HG03520 (cell line): ENCODE measurements at regions not wholly inside any gene's neighbourhood (a gene's known extent, or its start where the extent isn't known, plus 50 kb on each side); places are given as distances from the start of the nearest gene placed in this dataset.
"Not testable (repeated sequence)": the region's sequence is repeated elsewhere in the genome, so short reads cannot be mapped to it uniquely, and the experiment has no call there.

Experiments
- ATAC-seq: cut with Tn5 transposase; IDR thresholded peaks from one replicate; pipeline ENCODE4 v1.9.1; 2021; ENCODE audit warnings: mild to moderate bottlenecking, moderate library complexity; ENCODE audit not compliant: unreplicated experiment

- no peak for ATAC-seq
Observed at GRCh38 chr7:10721289-10721688, 252.4 kb upstream of the PHF14 start.

DNA sequence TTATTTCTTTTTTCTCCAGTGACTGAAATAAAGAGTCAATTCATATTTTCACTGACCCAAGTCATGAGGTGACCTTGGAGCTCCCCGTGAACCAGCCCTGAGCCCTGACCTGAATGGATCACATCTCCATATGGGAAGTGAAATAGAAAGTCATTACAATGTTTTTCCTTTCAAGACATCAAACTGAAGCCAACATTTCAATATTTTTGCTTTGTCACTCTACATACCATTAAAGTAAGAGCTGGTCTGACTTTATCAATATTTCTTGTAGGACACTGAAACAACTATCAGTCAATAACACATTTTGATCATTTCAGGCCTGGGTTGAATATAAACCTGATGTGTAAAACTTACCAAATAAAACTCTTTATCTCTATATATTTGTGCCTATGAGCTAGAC, 249.8 kb upstream of the PHF14 start:
- ATAC-seq, result no peak

- ATAC-seq, result no peak
Observed at GRCh38 chr7:10724449-10724848, 249.2 kb upstream of the PHF14 start.

DNA sequence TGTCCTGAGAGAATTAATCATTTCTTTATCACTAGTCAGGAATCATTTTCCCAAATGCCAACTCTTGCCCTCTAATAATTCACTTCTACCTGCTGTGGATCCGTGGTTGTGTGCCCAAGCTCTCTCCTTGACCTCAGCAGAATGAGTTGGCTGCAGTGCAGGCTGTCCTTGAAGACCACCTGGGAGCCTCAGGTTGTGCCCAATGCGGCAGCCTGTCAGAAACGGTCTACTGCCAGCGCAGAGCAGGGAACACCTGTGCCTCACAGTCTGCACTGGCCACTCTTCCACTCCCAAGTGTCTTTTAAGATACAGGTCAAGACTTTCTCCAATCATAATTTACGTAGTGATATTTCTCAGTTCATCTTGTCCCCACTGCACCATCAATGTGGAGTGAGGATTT, 246.0 kb upstream of the PHF14 start:
- ATAC-seq, result no peak

- ATAC-seq, result no peak
Observed at GRCh38 chr7:10731253-10731773, 242.4 kb upstream of the PHF14 start.

- ATAC-seq, result no peak
Observed at GRCh38 chr7:10733747-10734146, 239.9 kb upstream of the PHF14 start.

- ATAC-seq, result no peak
Observed at GRCh38 chr7:10734595-10734994, 239.1 kb upstream of the PHF14 start.

DNA sequence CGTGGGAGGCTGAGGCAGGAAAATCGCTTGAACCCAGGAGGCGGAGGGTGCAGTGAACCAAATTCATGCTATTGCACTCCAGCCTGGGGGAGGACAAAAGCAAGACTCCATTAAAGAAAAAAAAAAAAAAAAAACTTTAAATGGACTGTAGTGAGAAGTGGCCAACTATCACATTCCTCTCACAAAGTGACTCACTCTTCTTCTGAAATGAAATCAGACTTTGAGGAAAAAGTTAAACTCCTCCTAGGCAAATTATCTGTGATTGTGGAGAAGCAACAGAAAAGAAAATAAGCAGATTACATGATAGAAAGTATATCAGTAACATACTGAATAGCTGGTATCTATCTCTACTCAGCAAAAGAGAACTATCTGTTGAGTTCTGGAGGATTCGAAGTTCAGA, 234.3 kb upstream of the PHF14 start:
- ATAC-seq, result no peak

- ATAC-seq, result no peak
Observed at GRCh38 chr7:10740805-10741204, 232.9 kb upstream of the PHF14 start.

GRCh38 chr7:10756981-10757380, 216.7 kb upstream of the PHF14 start:
- ATAC-seq, result no peak

- ATAC-seq, result no peak
Observed at GRCh38 chr7:10759120-10759519, 214.6 kb upstream of the PHF14 start.

DNA sequence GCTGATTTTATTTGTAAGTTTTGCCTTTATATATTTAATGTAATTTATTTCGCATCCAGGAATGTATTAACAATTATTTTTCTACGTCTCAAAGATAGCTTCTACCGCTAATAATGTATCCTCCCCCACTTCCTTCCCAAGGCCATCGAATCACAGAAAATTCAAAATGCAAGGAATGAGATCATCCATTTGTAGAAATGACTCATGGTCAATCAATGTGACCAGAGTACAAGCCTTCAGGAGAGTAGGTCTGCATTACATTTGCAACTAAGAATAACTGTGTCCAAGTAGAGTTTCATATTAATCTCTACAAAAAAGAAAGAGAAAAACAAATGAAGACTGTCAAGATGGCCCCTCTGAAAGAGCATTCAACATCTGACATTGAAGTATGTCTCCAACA, 205.9 kb upstream of the PHF14 start:
- no peak for ATAC-seq

GRCh38 chr7:10770176-10770575, 203.5 kb upstream of the PHF14 start:
- ATAC-seq, result no peak

GRCh38 chr7:10773430-10773829, 200.2 kb upstream of the PHF14 start:
- no peak for ATAC-seq

DNA sequence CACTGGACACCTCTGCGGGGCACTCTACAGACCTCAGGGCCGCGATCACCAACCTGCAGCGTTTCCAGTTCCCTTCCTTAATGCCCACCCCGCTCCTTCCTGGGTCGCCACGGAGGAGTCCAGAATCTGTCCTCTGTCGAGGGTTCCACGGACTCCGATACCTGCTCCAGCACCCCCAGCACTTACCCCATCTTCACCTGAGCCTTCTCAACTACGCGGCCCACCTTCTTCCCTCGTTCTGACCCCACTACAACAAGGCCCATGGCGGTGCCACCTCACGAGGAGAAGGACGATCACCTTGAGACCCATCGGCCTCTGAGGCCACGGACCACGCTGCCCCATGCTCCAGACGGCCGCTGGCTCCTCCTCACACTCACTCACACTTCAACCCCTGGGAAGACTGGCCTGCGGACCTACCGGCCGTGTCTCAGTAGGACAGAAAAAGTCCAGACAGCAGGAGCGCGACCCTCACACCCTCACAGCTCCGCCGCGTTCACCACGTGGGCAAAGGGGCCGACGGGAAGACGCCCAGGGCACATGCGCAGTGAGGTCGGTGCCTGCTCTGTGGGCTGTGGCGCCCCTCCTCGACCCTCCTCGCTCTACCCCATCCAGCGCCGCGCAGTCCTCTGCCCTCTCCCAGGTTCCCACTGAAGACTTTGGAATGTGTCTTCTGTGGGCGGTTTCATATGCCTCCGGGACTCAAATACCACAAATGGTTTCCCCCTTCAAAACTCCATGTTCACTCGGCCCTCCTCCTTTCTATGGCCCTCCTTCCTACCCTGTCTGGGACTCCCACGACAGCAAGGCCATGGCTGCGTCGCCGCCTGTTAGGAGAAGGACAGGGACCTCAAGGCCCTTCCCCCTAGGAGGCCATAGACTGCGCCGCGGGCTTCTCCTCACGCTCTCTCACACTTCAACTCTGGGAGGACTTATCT, 193.9 kb upstream of the PHF14 start:
- ATAC-seq, result no peak

DNA sequence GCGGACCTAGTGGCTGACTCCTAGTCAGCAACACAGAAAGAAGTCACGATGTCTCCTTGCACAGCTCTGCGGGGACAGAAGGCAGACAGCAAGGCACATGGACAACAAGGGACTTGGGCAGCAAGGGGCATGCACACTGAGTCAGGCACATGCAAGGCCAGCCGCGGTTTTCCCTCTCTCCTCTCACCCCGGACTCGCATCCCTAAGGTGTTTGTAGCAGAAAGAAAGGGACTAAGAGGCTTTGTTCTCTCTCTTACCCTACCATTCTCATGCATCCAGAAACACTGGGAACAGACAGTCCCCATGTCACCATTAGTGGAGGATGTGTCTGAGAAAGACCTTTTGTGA, 193.3 kb upstream of the PHF14 start:
- ATAC-seq, result no peak

- ATAC-seq, result not testable (repeated sequence)
Observed at GRCh38 chr7:10786976-10787375, 186.7 kb upstream of the PHF14 start.

- no peak for ATAC-seq
Observed at GRCh38 chr7:10789170-10789569, 184.5 kb upstream of the PHF14 start.

DNA sequence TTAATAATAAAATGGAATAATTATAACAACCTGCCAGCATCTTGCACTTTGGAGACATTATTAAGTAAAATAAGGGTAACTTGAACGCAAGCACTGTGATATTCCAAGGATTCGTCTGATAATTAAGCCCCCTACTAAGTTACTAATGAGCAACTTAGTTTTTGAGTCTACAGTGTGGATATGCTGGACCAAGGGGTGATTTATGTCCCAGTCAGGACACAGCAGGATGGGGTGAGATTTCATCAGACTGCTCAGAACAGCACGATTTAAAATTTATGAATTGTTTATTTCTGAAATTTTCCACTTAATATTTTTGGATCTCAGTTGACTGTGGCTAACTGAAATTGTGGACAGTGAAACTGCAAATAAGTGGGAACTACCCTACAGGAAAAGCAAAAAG, 182.8 kb upstream of the PHF14 start:
- ATAC-seq, result no peak

GRCh38 chr7:10793995-10794775, 179.5 kb upstream of the PHF14 start:
- ATAC-seq, result no peak

- no peak for ATAC-seq
Observed at GRCh38 chr7:10797157-10797556, 176.5 kb upstream of the PHF14 start.

DNA sequence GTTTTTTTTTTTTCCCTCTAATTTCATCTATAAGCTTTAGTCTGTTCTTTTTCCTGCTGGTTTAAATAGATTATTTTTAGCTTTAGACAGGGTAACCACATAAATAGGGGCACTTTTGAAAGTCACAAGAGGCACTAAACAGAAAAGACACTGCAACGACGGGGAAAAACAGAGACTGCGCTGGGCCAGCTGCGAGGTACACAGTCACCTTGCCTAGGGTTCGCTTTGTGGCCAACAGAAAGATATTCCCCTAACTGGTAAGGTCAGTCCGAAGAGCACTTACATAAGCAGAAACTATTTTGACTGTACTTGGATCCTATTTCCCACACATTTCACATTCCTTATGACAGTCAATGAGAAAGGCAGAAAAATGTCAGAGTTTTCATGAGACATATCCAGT, 175.6 kb upstream of the PHF14 start:
- ATAC-seq, result no peak
